LNCaP clone FGC (cell line): ENCODE measurements at regions not wholly inside any gene's neighbourhood (a gene's known extent, or its start where the extent isn't known, plus 50 kb on each side); places are given as distances from the start of the nearest gene placed in this dataset.

Source experiments
- DNase-seq: peaks from one replicate; pipeline ENCODE4 v3.0.0-alpha.2; 2011; ENCODE audit warnings: low read depth
- H3K4me3 ChIP-seq: 2 replicates; pipeline ENCODE4 v1.5.1; 2011; ENCODE audit warnings: mild to moderate bottlenecking, low read depth, low read length, control low read depth
- TF ChIP-seq, protein P1 (sequence below): IDR thresholded peaks from 2 replicates; pipeline ENCODE4 v1.5.1; 2012; ENCODE audit warnings: mild to moderate bottlenecking; ENCODE audit not compliant: control insufficient read depth, insufficient read depth; ENCODE audit errors: extremely low read depth

DNA sequence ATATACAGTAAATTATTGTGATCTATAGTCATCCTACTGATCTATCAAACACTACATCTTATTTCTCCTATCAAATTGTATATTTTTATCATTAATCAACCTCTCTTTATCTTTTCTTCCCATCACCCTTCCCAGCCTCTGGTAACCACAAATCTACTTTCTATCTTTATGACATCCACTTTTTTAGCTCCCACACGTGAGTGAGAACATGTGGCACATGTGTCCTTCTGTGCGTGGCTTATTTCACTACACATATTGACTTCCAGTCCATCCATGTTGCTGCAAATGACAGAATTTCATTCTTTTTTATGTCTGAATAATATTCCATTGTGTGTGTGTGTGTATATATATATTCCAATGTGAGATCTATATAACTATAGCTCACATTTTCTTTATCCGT lies 67.8 kb upstream of the TBX5 start:
- no peak for DNase-seq
- TF ChIP-seq, protein P1, sequence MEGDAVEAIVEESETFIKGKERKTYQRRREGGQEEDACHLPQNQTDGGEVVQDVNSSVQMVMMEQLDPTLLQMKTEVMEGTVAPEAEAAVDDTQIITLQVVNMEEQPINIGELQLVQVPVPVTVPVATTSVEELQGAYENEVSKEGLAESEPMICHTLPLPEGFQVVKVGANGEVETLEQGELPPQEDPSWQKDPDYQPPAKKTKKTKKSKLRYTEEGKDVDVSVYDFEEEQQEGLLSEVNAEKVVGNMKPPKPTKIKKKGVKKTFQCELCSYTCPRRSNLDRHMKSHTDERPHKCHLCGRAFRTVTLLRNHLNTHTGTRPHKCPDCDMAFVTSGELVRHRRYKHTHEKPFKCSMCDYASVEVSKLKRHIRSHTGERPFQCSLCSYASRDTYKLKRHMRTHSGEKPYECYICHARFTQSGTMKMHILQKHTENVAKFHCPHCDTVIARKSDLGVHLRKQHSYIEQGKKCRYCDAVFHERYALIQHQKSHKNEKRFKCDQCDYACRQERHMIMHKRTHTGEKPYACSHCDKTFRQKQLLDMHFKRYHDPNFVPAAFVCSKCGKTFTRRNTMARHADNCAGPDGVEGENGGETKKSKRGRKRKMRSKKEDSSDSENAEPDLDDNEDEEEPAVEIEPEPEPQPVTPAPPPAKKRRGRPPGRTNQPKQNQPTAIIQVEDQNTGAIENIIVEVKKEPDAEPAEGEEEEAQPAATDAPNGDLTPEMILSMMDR: no peak
- no peak overlapping the region for H3K4me3 ChIP-seq

DNA sequence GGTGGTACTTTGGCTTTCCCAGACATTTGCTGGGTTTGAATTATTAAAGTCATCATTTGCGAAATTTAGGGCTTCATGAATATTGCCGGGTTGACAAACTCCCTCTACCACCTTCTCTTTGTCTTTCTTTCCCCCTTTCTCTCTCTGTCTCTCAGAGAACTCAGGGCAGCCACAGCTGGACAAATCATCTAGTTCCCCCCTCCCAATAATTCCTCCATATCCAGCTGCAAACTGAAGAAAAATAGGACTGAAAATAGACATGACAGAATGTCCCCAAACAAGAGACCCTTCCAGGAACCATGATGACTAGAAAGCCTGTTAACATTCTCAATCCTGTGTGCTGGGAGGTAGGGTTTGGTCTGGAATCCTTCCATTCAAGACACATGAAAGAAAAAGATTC lies 67.1 kb upstream of the TBX5 start:
- TF ChIP-seq, protein P1: no peak
- no peak for DNase-seq
- H3K4me3 ChIP-seq: no peak overlapping the region

DNA sequence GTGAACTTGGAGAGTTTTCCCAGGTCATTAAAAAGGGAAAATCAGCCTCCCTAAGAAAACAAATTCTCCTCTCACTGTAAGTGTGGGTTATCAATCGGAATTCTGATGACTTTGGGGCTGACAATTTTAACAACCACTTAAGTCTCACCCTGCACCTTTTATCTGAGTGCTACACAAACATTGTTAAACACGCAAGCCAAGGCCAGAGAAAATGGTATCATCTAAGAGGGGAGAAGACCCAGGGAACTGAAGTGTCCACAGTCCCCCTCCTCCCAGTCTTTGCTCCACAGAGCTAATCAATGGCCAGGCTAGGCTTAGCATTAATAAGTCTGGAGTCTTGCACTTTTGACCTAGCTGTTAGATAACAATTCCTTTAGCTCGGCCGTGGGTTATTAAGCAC lies 51.7 kb upstream of the TBX5 start:
- no peak for DNase-seq
- no peak overlapping the region for H3K4me3 ChIP-seq
- TF ChIP-seq, protein P1: no peak
